ENCODE measurements at regions not wholly inside any gene's neighbourhood (a gene's known extent, or its start where the extent isn't known, plus 50 kb on each side); places are given as distances from the start of the nearest gene placed in this dataset.
"Not testable (repeated sequence)": the region's sequence is repeated elsewhere in the genome, so short reads cannot be mapped to it uniquely, and the experiment has no call there.

DNA sequence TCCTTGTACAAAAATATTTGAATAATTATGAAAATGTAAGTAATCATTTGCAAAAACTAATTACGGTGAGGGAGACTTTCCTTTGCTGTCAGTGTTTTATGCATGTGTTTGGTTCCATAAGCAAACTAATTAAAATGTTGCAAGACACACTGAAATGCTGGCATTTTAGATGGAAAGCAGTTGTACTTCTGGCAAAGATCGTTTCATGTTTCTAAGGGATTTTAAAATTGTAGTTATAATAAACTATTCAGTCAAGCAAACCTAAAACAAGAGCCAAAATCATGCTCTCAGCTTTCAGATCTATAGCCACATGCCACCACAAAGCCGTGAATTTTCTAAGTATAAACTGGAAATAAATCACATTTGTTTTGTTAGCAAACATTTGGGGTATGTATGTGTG lies 240.1 kb upstream of the ZNF385D start:
- no peaks in the 10 kb centered on the region for H3K36me3 Mint-ChIP-seq (ENCODE audit: low read depth)
- H3K4me1 Mint-ChIP-seq (ENCODE audit: low read depth), result no peaks in the 10 kb centered on the region
- no peak overlapping the region for H3K4me3 Mint-ChIP-seq
- no peak overlapping the region for H3K27ac Mint-ChIP-seq
- no peaks in the 10 kb centered on the region for H3K9me3 Mint-ChIP-seq
- no peaks in the 10 kb centered on the region for H3K27me3 Mint-ChIP-seq

DNA sequence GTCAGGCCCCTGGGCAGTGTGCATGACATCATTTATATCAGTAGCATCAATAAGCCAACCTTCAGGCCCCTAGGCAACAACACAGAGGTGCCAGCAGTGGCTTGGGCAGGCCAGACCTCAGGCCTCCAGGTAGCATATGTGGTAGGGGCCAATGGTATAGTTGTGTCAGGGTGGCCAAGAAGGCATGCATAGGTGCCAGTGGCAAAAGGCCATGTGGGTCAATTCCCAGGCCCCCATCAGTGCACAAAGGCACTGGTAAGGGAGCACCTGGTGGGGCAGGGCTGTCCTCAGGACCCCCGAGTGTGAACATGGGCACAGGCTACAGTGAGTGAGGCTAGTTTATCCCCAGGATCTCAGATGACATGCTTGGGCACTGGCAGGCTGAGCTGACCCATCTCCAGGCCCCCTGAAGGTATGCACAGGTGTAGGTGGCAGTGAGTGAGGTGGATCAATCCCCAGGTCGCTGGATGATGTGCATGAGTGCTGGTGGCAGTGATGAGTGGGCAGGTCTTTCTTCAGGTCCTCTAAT lies 244.1 kb upstream of the ZNF385D start:
- H3K36me3 Mint-ChIP-seq (ENCODE audit: low read depth), result no peaks in the 10 kb centered on the region
- H3K27ac Mint-ChIP-seq, result no peak overlapping the region
- H3K27me3 Mint-ChIP-seq, result no peaks in the 10 kb centered on the region
- no peak overlapping the region for H3K4me3 Mint-ChIP-seq
- no peaks in the 10 kb centered on the region for H3K9me3 Mint-ChIP-seq
- H3K4me1 Mint-ChIP-seq (ENCODE audit: low read depth), result no peaks in the 10 kb centered on the region

DNA sequence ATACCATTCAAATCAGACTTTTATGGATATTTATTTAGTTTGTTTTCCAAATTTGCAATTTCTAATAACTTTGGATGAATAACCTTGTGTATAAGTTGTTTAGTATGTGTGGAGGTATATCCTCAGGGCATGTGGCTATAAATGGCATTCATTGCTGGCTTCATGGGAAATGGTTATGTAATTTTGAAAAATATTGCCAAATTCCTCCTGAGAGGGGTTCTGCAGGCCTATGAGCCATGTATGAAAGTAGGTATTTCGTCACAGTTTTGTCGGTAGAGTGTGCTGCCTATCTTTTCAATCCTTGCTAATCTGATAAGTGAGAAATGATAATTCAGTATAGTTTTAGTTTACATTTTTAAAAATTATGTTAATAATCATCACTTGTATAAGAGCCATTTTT lies 256.4 kb upstream of the ZNF385D start:
- H3K27me3 Mint-ChIP-seq, result no peaks in the 10 kb centered on the region
- H3K4me1 Mint-ChIP-seq (ENCODE audit: low read depth), result no peaks in the 10 kb centered on the region
- no peaks in the 10 kb centered on the region for H3K36me3 Mint-ChIP-seq (ENCODE audit: low read depth)
- H3K9me3 Mint-ChIP-seq, result peaks cover 10% of the 10 kb centered on the region
- H3K4me3 Mint-ChIP-seq, result no peak overlapping the region
- no peak overlapping the region for H3K27ac Mint-ChIP-seq

DNA sequence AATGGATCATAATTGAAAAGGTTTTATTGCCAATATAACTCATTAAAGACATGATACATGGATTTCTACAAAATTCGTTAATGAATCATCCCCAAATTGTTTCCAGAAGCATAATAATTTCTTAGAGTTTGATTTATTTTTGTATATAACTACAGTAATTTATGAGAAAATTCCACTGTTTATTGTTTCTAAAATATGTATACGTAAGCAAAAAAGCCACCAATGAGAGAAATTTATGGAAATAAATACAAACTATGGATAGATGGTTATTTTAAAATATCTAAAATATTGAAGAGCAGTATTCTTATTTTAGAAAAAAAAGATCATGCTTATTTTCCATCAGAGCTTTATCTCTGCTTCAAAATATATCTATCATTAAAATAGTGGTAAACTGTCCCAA lies 260.0 kb upstream of the ZNF385D start:
- Mint-ChIP-seq H3K27me3 (no peaks in the 10 kb centered on the region), H3K36me3 (ENCODE audit: low read depth) (no peaks in the 10 kb centered on the region), H3K4me1 (ENCODE audit: low read depth) (no peaks in the 10 kb centered on the region), H3K9me3 (peaks cover 15% of the 10 kb centered on the region), H3K27ac (no peak overlapping the region), H3K4me3 (no peak overlapping the region)

DNA sequence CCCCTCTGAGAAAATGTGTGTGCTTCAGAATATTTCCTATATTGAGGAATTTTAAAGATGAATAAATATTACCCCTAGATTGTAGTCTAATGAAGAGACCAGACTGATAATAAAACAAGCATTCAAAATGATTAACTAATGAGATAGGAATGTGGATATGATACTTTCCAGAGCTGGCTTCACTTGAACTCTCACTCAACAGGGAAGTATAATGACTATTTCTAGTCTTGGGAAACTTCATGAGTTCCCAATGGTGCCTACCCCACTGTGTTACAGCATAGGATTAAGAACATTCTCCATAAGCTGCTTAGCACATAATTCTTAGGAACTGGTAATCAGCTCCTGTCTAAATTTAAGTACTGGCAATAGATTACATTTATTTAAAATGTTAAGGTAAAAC lies 261.5 kb upstream of the ZNF385D start:
- Mint-ChIP-seq H3K27me3 (no peaks in the 10 kb centered on the region), H3K27ac (no peak overlapping the region), H3K4me3 (no peak overlapping the region), H3K9me3 (peaks cover 10% of the 10 kb centered on the region), H3K4me1 (ENCODE audit: low read depth) (no peaks in the 10 kb centered on the region), H3K36me3 (ENCODE audit: low read depth) (no peaks in the 10 kb centered on the region)

DNA sequence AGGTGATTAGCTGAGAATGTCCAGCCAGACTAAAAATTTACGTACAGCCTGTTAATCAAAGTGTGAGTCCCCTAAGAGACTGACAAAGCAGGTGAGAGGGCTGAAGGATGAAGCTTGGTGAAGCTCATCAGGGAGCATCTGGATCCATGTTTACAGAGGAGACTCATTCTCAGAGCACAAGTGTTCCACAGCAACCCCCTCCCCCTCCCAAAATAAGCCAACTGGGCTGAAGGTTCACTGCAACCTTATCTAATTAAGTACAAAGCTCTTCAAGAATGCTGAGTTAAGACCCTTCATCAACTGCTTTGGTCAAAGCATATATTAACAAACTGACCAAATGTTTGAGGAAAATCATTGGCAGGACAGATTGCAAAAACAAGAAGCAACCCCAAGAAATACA lies 262.6 kb upstream of the ZNF385D start:
- Mint-ChIP-seq H3K9me3 (peaks cover 8% of the 10 kb centered on the region), H3K4me1 (ENCODE audit: low read depth) (no peaks in the 10 kb centered on the region), H3K4me3 (no peak overlapping the region), H3K27ac (no peak overlapping the region), H3K27me3 (no peaks in the 10 kb centered on the region), H3K36me3 (ENCODE audit: low read depth) (no peaks in the 10 kb centered on the region)

DNA sequence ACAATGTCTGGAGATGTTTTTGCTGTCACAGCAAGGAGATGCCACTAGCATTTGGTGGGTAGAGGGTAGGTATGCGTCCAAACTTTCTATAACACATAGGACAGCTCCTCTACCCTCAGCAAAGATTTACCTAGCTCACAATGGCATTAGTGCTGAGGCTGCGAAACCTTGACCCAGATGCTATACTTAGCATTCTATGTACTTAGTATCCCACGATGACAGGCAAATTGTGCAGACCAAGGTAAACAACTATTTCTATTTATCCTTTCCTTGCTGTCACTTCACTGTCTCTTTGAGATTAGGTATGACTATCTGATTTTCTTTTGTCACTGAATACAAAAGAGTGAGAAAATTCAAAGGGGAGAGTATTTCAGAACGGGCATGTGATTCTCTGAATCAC lies 265.2 kb upstream of the ZNF385D start:
- Mint-ChIP-seq H3K36me3 (ENCODE audit: low read depth) (no peaks in the 10 kb centered on the region), H3K4me1 (ENCODE audit: low read depth) (no peaks in the 10 kb centered on the region), H3K27me3 (no peaks in the 10 kb centered on the region), H3K4me3 (no peak overlapping the region), H3K9me3 (peaks cover 5% of the 10 kb centered on the region), H3K27ac (no peak overlapping the region)

DNA sequence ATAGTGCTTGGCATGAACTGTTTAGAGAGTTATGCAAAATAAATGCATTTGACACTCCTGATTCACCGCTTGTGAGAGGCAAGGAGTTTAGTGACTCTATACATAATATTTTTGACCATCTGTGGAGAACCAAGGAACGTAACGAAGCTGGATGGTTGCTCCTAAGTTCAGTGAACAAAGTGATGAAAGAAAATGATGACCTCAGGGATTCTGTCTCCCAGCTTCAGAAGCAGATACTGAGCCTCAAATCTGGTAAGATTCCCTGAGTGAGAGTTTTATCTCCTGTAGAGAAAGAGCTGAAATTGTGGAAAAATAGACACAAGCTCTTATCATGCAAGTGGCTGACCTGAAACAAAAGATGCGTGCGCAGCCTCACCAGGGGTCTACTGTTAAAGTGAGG lies 273.6 kb upstream of the ZNF385D start:
- not testable (repeated sequence) for H3K4me1 Mint-ChIP-seq (ENCODE audit: low read depth); H3K27ac Mint-ChIP-seq; H3K36me3 Mint-ChIP-seq (ENCODE audit: low read depth); H3K27me3 Mint-ChIP-seq; H3K4me3 Mint-ChIP-seq
- H3K9me3 Mint-ChIP-seq, result peaks cover 14% of the 10 kb centered on the region

DNA sequence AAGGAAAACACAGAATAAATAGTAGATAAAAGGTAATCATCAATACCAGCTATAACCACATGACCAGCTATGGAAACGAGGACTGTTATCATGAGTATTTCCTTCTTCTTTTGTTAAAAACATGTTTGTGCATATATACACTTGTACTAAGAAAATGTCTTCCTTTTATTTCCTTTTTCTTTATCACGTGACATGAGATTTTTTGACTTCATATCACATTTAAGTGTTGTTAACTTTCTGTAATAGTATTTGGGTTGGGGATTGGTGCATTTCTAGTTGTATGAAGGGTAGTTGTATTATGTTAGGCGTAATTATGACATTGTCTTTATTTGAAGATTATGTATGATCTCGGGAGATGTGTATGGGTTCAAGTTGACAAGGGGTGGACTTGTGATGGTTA lies 278.5 kb upstream of the ZNF385D start:
- no peak overlapping the region for H3K27ac Mint-ChIP-seq
- H3K4me1 Mint-ChIP-seq (ENCODE audit: low read depth), result no peaks in the 10 kb centered on the region
- no peaks in the 10 kb centered on the region for H3K27me3 Mint-ChIP-seq
- no peaks in the 10 kb centered on the region for H3K36me3 Mint-ChIP-seq (ENCODE audit: low read depth)
- peaks cover 16% of the 10 kb centered on the region for H3K9me3 Mint-ChIP-seq
- no peak overlapping the region for H3K4me3 Mint-ChIP-seq

DNA sequence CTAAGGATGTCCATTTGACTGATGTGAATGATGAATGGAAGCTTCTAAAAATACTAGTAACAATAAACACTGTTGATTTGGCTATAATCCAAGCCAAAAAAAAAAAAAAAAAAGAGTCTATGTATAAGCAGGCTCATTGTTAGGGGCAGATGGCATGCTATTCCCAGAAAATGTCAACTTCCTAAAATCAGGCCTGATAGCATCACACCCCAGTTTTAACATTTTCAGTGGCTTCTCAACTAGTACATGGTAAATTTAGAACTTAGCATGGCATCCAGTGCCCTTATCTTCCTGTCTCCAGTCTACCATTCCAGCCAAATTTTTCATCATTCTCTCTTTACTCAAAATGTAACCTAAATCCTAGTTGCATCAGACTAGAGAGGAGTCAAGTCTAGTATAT lies 288.2 kb upstream of the ZNF385D start:
- no peaks in the 10 kb centered on the region for H3K4me1 Mint-ChIP-seq (ENCODE audit: low read depth)

DNA sequence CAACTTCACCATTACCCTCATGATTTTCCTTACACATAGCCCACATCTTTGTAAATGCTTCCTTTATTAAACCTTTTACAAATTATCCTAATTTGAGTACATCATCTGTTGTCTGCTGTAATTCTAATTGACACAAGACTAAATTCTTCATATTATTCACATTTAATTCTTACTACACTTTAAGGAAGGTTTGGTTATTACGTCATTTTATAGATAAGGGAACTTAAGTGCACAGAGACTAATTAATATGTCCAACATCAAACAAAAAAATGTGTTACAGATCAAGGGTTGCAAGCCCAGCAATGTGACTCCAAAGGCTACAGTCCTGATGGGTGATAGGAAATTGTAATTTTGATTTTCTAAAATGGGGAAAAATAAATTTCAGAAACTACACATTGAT lies 289.1 kb upstream of the ZNF385D start:
- Mint-ChIP-seq H3K27ac (no peak overlapping the region), H3K4me3 (no peak overlapping the region), H3K9me3 (peaks cover 16% of the 10 kb centered on the region), H3K4me1 (ENCODE audit: low read depth) (no peaks in the 10 kb centered on the region), H3K27me3 (no peaks in the 10 kb centered on the region), H3K36me3 (ENCODE audit: low read depth) (no peaks in the 10 kb centered on the region)

More for the DNA sequence above, 288.2 kb upstream of the ZNF385D start:
- H3K9me3 Mint-ChIP-seq, result peaks cover 16% of the 10 kb centered on the region
- no peak overlapping the region for H3K4me3 Mint-ChIP-seq
- no peak overlapping the region for H3K27ac Mint-ChIP-seq
- H3K36me3 Mint-ChIP-seq (ENCODE audit: low read depth), result no peaks in the 10 kb centered on the region
- H3K27me3 Mint-ChIP-seq, result no peaks in the 10 kb centered on the region

DNA sequence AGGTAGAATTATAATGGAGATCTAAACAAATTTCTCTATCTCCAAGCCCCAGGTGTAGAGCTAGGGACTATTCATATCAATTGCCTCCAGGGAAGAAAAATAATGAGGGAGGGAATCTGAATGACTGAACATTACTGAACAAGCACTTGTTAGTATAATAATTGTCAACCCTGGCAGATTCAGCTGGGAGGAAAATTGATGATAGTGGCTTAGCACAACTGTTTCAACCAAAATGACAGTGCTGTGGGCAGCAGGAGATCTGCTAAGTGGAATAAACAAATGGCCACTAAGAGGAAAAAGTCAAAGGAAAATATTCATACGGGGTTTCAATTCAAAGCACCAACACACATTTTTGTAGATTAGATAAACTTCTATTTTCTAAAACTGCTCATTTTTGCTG lies 294.9 kb upstream of the ZNF385D start:
- Mint-ChIP-seq H3K4me1 (ENCODE audit: low read depth) (no peaks in the 10 kb centered on the region), H3K27ac (no peak overlapping the region), H3K9me3 (peaks cover 8% of the 10 kb centered on the region), H3K27me3 (no peaks in the 10 kb centered on the region), H3K36me3 (ENCODE audit: low read depth) (no peaks in the 10 kb centered on the region), H3K4me3 (no peak overlapping the region)

DNA sequence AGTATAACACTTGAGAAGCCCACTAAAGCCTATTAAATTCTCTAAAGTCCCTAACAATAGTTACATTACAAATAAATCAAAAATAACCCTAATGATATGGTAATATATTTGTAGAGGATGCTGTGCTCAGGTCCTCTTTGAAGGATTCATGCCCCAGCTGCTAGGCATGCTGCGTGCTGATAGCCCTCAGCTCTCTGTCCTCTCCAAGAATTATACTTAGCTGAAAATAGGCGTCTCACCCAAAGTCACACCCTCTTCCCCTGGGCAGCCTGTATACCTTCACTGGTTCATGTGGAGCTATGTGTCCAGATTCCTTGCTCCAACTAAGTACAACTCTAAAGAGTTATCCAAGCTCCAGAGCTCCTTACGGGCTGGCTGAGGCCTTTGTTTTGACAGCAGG lies 312.5 kb upstream of the ZNF385D start:
- no peak overlapping the region for H3K27ac Mint-ChIP-seq

DNA sequence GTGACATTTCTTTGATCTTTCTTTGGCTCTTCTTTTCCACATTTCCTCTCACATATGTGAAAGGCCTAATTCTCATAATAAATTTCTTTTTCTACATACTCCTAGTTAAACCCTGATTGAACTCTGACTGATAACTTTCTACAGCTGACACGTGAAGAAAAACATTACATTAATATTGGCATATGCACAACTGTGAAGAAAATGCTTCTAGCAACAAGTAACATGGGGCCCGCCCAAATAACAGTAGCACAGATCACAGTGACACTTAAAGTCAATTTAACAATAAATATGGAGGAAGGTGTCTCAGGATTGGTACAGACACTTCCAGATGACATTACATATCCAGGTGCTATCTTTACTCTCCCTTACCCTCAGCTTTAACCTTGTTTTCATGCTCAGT lies 317.6 kb upstream of the ZNF385D start:
- Mint-ChIP-seq H3K4me1 (ENCODE audit: low read depth) (no peaks in the 10 kb centered on the region), H3K4me3 (no peak overlapping the region), H3K36me3 (ENCODE audit: low read depth) (no peaks in the 10 kb centered on the region), H3K9me3 (peaks cover 9% of the 10 kb centered on the region), H3K27me3 (no peaks in the 10 kb centered on the region), H3K27ac (no peak overlapping the region)

More for the DNA sequence above, 312.5 kb upstream of the ZNF385D start:
- H3K4me3 Mint-ChIP-seq, result no peak overlapping the region
- no peaks in the 10 kb centered on the region for H3K4me1 Mint-ChIP-seq (ENCODE audit: low read depth)
- peaks cover 15% of the 10 kb centered on the region for H3K9me3 Mint-ChIP-seq
- H3K27me3 Mint-ChIP-seq, result no peaks in the 10 kb centered on the region
- H3K36me3 Mint-ChIP-seq (ENCODE audit: low read depth), result no peaks in the 10 kb centered on the region

DNA sequence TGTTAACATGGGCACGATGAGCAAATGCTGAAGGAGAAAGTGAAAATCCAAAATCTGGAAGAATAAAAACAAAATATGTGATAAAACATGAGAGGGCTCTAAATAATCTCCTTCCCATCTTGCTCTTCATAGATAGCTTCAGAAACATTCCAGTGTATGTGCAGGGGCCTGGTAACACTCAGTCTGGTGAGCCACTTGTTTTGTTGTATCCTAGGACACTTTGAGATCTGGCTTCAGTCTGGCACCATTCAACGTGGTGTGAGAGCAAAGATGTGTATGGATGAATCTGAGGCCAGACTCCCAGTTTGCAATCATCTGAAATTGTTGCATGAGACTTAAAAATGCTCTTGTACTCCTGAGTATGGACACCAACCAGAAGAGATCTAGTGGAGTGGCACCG lies 337.2 kb upstream of the ZNF385D start:
- H3K36me3 Mint-ChIP-seq (ENCODE audit: low read depth), result no peaks in the 10 kb centered on the region
- no peaks in the 10 kb centered on the region for H3K9me3 Mint-ChIP-seq
- H3K4me1 Mint-ChIP-seq (ENCODE audit: low read depth), result no peaks in the 10 kb centered on the region
- no peaks in the 10 kb centered on the region for H3K27me3 Mint-ChIP-seq
- H3K27ac Mint-ChIP-seq, result no peak overlapping the region
- H3K4me3 Mint-ChIP-seq, result no peak overlapping the region

DNA sequence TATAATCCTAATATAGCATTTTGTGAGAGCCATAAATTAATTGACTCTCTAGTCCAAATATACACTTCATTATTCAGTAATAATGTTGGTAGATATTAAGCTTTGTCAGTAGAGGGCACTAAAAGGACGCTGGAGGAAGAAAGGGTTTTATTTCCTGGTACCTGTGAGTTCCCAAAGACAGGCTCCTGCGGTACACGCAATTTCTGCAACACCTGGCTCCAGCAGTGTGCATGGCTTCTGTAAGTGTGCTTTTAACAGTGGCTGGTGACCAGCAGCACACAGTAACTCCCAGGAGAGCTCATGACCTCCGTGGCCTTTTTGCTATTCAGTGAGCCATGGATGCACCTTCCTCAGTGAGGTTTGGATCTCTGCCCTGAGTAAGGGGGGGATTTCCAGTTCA lies 338.3 kb upstream of the ZNF385D start:
- no peaks in the 10 kb centered on the region for H3K4me1 Mint-ChIP-seq (ENCODE audit: low read depth)
- no peaks in the 10 kb centered on the region for H3K9me3 Mint-ChIP-seq
- no peaks in the 10 kb centered on the region for H3K36me3 Mint-ChIP-seq (ENCODE audit: low read depth)
- H3K4me3 Mint-ChIP-seq, result no peak overlapping the region
- no peak overlapping the region for H3K27ac Mint-ChIP-seq
- no peaks in the 10 kb centered on the region for H3K27me3 Mint-ChIP-seq
